Suprapubic skin (tissue), 4 donors: ENCODE measurements at regions not wholly inside any gene's neighbourhood (a gene's known extent, or its start where the extent isn't known, plus 50 kb on each side); places are given as distances from the start of the nearest gene placed in this dataset.

Experiments
- EP300 ChIP-seq: sonication (generic); formaldehyde crosslinking; IDR thresholded peaks from one replicate; pipeline ENCODE4 v1.6.1; 2017; ENCODE audit warnings: antibody characterized with exemption
- POLR2A ChIP-seq, 2 donors: fragments of 450-650 bp; IDR thresholded peaks; one replicate each; pipeline ENCODE4 v1.6.1; 2017; ENCODE audit warnings: antibody characterized with exemption in 2 of 2, mild to moderate bottlenecking in 2 of 2, moderate library complexity in 2 of 2
- POLR2AphosphoS5 ChIP-seq, 3 donors: sonication (generic); formaldehyde crosslinking; IDR thresholded peaks; one replicate each; pipeline ENCODE4 v1.6.1; 2017; ENCODE audit warnings: antibody characterized with exemption in 3 of 3
- TF ChIP-seq, protein P1 (sequence below), 2 donors: fragments of 200-600 bp in 1 of 2; fragments of 450-650 bp in 1 of 2; sonication (generic) in 1 of 2; IDR thresholded peaks; one replicate each; pipeline ENCODE4 v1.5.1; 2016 to 2019; ENCODE audit warnings: antibody characterized with exemption in 2 of 2, mild to moderate bottlenecking in 1 of 2, moderate library complexity in 1 of 2

DNA sequence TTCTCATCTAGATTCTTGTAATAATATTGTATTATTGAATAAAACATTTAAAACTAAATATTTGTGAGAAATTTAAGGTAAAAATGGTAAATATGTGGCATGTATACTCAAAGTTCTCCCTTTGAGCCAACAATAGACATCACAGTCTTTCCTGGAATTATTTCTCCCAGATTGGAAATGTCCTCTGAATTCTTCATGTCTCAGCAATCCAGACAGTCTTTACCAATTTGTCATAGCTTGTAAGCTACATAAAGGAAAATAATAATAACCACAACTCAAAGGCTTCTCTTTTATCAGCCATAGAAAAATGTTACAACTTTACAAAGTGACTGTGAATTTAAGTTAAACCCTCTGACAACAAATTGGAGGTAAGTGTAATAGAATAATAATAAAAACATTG is 784.9 kb downstream of the EPHA4 start:
- TF ChIP-seq POLR2A (IDR thresholded peaks at IDR 0.05): no peak
- TF ChIP-seq, protein P1, sequence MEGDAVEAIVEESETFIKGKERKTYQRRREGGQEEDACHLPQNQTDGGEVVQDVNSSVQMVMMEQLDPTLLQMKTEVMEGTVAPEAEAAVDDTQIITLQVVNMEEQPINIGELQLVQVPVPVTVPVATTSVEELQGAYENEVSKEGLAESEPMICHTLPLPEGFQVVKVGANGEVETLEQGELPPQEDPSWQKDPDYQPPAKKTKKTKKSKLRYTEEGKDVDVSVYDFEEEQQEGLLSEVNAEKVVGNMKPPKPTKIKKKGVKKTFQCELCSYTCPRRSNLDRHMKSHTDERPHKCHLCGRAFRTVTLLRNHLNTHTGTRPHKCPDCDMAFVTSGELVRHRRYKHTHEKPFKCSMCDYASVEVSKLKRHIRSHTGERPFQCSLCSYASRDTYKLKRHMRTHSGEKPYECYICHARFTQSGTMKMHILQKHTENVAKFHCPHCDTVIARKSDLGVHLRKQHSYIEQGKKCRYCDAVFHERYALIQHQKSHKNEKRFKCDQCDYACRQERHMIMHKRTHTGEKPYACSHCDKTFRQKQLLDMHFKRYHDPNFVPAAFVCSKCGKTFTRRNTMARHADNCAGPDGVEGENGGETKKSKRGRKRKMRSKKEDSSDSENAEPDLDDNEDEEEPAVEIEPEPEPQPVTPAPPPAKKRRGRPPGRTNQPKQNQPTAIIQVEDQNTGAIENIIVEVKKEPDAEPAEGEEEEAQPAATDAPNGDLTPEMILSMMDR (IDR thresholded peaks at IDR 0.05): no peak
- TF ChIP-seq EP300: no peak
- no peak for TF ChIP-seq POLR2AphosphoS5 (IDR thresholded peaks at IDR 0.05)
